Trophoblast cell (in vitro differentiated cells and primary cell): ENCODE measurements at regions not wholly inside any gene's neighbourhood (a gene's known extent, or its start where the extent isn't known, plus 50 kb on each side); places are given as distances from the start of the nearest gene placed in this dataset.

Source experiments
- DNase-seq, 2 donors: peaks; one replicate each; pipeline ENCODE4 v3.0.0-alpha.2; 2016
- H2AFZ ChIP-seq: 2 replicates; pipeline ENCODE4 v1.6.1; 2013; ENCODE audit warnings: low read length, moderate library complexity, mild to moderate bottlenecking; ENCODE audit not compliant: insufficient read depth, poor library complexity
- H2AK5ac ChIP-seq: 2 replicates; pipeline ENCODE4 v1.6.1; 2013; ENCODE audit warnings: mild to moderate bottlenecking, low read length
- H2BK120ac ChIP-seq: 2 replicates; pipeline ENCODE4 v1.6.1; 2013; ENCODE audit warnings: low read length, mild to moderate bottlenecking, moderate library complexity; ENCODE audit not compliant: insufficient read depth, poor library complexity
- H2BK12ac ChIP-seq: 2 replicates; pipeline ENCODE4 v1.6.1; 2013; ENCODE audit warnings: mild to moderate bottlenecking, low read length, moderate library complexity
- H2BK5ac ChIP-seq: 2 replicates; pipeline ENCODE4 v1.6.1; 2013; ENCODE audit warnings: low read length, low read depth, moderate library complexity, mild to moderate bottlenecking; ENCODE audit not compliant: poor library complexity
- H3K14ac ChIP-seq: 2 replicates; pipeline ENCODE4 v1.6.1; 2013; ENCODE audit warnings: mild to moderate bottlenecking, low read length
- H3K18ac ChIP-seq: 2 replicates; pipeline ENCODE4 v1.6.1; 2013; ENCODE audit warnings: mild to moderate bottlenecking, low read length
- H3K23ac ChIP-seq: 2 replicates; pipeline ENCODE4 v1.6.1; 2013; ENCODE audit warnings: low read length
- H3K27ac ChIP-seq: 2 replicates; pipeline ENCODE4 v1.5.1; 2013; ENCODE audit warnings: low read depth, mild to moderate bottlenecking, inconsistent platforms, low read length, moderate library complexity
- H3K27me3 ChIP-seq: 2 replicates; pipeline ENCODE4 v1.6.1; 2013; ENCODE audit warnings: inconsistent platforms, mild to moderate bottlenecking, low read length, moderate library complexity; ENCODE audit not compliant: insufficient read depth
- H3K36me3 ChIP-seq, 2 experiments: 1 replicate in 1 of 2; 2 replicates in 1 of 2; pipeline ENCODE4 v1.6.1; 2013; ENCODE audit warnings: low read length in 2 of 2, mild to moderate bottlenecking in 2 of 2, moderate library complexity in 1 of 2; ENCODE audit not compliant: insufficient read depth in 2 of 2, control insufficient read depth in 1 of 2
- H3K4ac ChIP-seq: 2 replicates; pipeline ENCODE4 v1.6.1; 2013; ENCODE audit warnings: low read depth, mild to moderate bottlenecking, low read length, moderate library complexity
- H3K4me1 ChIP-seq, 2 experiments: 1 replicate in 1 of 2; 2 replicates in 1 of 2; pipeline ENCODE4 v1.6.1; 2013; ENCODE audit warnings: low read length in 2 of 2, mild to moderate bottlenecking in 2 of 2, moderate library complexity in 1 of 2; ENCODE audit not compliant: insufficient read depth in 2 of 2, control insufficient read depth in 1 of 2
- H3K4me2 ChIP-seq: 2 replicates; pipeline ENCODE4 v1.6.1; 2013; ENCODE audit warnings: inconsistent platforms, mild to moderate bottlenecking, low read length, moderate library complexity
- H3K4me3 ChIP-seq: 2 replicates; pipeline ENCODE4 v1.5.1; 2013; ENCODE audit warnings: mild to moderate bottlenecking, low read depth, low read length, inconsistent platforms
- H3K79me1 ChIP-seq: one replicate; pipeline ENCODE4 v1.6.1; 2013; ENCODE audit warnings: low read length
- H3K79me2 ChIP-seq: 2 replicates; pipeline ENCODE4 v1.6.1; 2013; ENCODE audit warnings: low read length, mild to moderate bottlenecking; ENCODE audit not compliant: control insufficient read depth, insufficient read depth, poor library complexity
- H3K9ac ChIP-seq: 2 replicates; pipeline ENCODE4 v1.6.1; 2013; ENCODE audit warnings: mild to moderate bottlenecking, low read length
- H3K9me3 ChIP-seq: 2 replicates; pipeline ENCODE4 v1.6.1; 2013; ENCODE audit warnings: low read depth, mild to moderate bottlenecking, control low read depth, inconsistent platforms, low read length; ENCODE audit not compliant: insufficient read depth
- H4K12ac ChIP-seq: 2 replicates; pipeline ENCODE4 v1.6.1; 2013; ENCODE audit warnings: low read depth, mild to moderate bottlenecking, low read length, moderate library complexity
- H4K8ac ChIP-seq: 2 replicates; pipeline ENCODE4 v1.6.1; 2013; ENCODE audit warnings: low read depth, mild to moderate bottlenecking, low read length, moderate library complexity
- H4K91ac ChIP-seq: one replicate; pipeline ENCODE4 v1.6.1; 2013; ENCODE audit warnings: low read depth, mild to moderate bottlenecking, low read length, moderate library complexity
- WGBS: extraction: QIAGEN DNeasy Blood & Tissue Kit; methylation state at CpG from one replicate; pipeline ENCODE4 v1.1.7; 2013; ENCODE audit warnings: missing lambda C conversion rate; ENCODE audit not compliant: insufficient read length, insufficient coverage; ENCODE audit errors: extremely low coverage; 5-methylcytosine and 5-hydroxymethylcytosine counted together

DNA sequence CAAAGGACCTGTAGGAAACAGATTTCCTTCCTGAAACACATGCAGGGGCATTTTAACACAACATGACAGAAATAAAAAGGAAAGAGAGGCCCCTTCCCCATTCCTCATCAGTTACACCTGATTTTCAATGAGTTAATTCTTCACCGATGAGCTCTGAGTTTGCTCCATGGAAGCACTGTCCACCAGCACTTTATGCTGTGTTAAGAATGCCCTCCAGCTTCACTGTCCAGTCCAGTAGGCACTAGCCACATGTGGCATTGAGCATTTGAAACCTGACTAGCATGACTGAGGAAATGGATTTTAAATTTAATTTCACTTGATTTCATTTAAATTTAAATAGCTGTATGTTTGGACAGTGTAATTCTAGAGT lies 217.2 kb upstream of the SLC10A2 start:
- peak overlapping the region; percentile 54 for H3K27ac ChIP-seq
- no peak overlapping the region for H4K8ac ChIP-seq
- H3K4me2 ChIP-seq: no peak overlapping the region
- H3K9ac ChIP-seq: no peak overlapping the region
- no CpG with 5 or more reads among the region's 1 CpG for WGBS
- H2BK5ac ChIP-seq: peak overlapping the region; percentile 18
- H2BK12ac ChIP-seq: peak overlapping the region; percentile 22
- H3K9me3 ChIP-seq: peaks cover 2% of the 10 kb centered on the region
- H3K23ac ChIP-seq: no peak overlapping the region
- no peak overlapping the region for H2AFZ ChIP-seq
- peaks cover 4 to 8% of the 10 kb centered on the region in 2 experiments for H3K4me1 ChIP-seq
- H3K79me2 ChIP-seq: no peaks in the 10 kb centered on the region
- no peak overlapping the region for H2AK5ac ChIP-seq
- no peak overlapping the region for H4K12ac ChIP-seq
- peak in 1 of 2 donors; percentile 5 for DNase-seq
- H3K18ac ChIP-seq: no peak overlapping the region
- H2BK120ac ChIP-seq: peak overlapping the region; percentile 49
- no peaks in the 10 kb centered on the region for H3K36me3 ChIP-seq
- H3K4ac ChIP-seq: no peak overlapping the region
- H4K91ac ChIP-seq: no peak overlapping the region
- H3K4me3 ChIP-seq: no peak overlapping the region
- H3K27me3 ChIP-seq: no peaks in the 10 kb centered on the region
- H3K14ac ChIP-seq: peak overlapping the region; percentile 26
- no peaks in the 10 kb centered on the region for H3K79me1 ChIP-seq

DNA sequence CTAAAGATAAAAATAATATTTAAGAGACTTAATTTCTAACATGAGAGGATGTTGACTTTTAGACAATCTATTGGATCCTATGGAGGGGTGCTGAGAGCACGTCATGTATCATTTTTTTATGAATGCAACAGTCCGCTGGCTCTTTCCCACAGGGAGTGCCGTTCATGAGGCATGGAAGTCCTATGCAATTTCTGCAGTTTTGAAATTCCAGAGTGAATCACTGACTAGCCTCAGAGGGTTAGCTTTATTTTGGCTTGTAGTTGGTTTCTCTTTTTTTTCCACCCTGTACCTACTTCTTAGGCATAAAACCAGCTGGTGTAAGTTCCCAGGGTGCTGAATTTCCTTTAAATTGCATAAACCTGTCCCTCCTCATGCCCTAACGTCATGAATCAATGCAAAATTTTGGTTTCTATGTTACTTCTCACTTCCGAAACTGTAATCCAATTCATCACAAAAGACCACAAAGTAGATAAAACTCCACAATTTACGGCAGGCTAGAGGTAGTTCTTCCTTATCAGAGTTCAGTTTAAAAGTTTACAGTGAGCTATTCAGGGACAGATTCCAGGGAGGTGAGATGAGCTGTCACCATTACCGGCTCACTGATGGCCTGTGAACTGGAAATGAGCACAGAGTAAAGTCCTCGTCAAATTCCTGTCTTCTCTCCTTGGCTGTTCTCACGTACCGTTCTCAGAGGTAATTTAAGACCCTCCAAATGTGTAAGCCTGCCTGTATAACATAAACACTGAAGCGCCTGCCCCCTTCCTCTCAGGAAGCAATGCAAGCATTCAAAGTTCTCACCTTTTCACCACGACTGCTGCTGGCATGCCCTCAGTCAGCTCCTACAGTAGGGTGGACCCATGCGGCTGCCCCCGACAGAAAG lies 216.6 kb upstream of the SLC10A2 start:
- Histone ChIP-seq H3K36me3 (no peaks in the 10 kb centered on the region), H4K12ac (no peak overlapping the region), H3K4ac (no peak overlapping the region), H2AK5ac (no peak overlapping the region), H3K14ac (peak overlapping the region; percentile 26), H3K79me1 (no peaks in the 10 kb centered on the region), H3K18ac (peak overlapping the region; percentile 14), H2AFZ (no peak overlapping the region), H3K9me3 (peaks cover 2% of the 10 kb centered on the region), H3K27me3 (no peaks in the 10 kb centered on the region), H3K4me3 (no peak overlapping the region), H3K4me1 (peaks cover 4 to 8% of the 10 kb centered on the region in 2 experiments), H3K79me2 (no peaks in the 10 kb centered on the region), H3K9ac (no peak overlapping the region), H2BK5ac (peak overlapping the region; percentile 18), H4K91ac (no peak overlapping the region), H4K8ac (no peak overlapping the region), H2BK12ac (peak overlapping the region; percentile 22), H3K27ac (peak overlapping the region; percentile 54), H3K23ac (no peak overlapping the region), H3K4me2 (peak overlapping the region; percentile 30), H2BK120ac (peak overlapping the region; percentile 49)
- WGBS: no CpG with 5 or more reads among the region's 14 CpGs
- peak; percentile 67 to 94 for DNase-seq

DNA sequence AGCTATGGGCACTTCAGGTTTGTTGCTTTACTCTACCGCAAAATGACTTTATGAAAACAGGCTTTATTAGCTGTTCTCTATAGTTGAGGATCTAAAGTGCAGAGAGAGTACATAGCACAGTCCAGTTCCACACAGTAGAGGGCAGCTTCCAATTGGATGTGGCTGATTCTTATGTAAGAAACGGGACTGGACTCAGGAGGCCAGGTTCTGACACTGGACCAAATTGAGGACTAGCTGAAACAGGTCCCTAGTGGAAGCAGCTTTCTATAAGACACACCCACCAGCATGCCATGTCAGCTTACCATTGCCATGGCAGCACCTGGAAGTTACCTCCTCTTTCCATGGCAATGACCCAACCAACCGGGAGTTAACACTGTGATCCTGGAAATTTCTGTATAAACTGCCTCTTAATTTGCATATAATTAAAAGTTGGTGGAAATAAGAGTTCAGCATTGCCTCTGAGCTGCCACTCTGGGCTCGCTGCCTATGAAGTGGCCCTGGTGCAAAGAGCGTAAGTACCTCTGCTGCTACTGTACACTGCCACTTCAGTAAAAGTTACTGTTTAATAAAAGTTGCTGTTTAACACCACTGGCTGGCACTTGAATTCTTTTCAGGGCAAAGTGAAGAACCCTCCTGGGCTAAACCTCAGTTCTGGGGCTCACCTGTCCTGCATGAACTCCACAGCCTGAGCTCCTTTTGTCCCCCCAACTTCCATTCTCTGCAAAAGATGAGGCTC lies 211.9 kb upstream of the SLC10A2 start:
- peaks cover 2% of the 10 kb centered on the region for H3K9me3 ChIP-seq
- no peak overlapping the region for H3K9ac ChIP-seq
- H3K18ac ChIP-seq: no peak overlapping the region
- no peak overlapping the region for H2BK120ac ChIP-seq
- no peak overlapping the region for H3K4me3 ChIP-seq
- H3K4me1 ChIP-seq: peaks cover 5 to 10% of the 10 kb centered on the region in 2 experiments
- H2AK5ac ChIP-seq: no peak overlapping the region
- no peak overlapping the region for H2BK5ac ChIP-seq
- no peak overlapping the region for H3K27ac ChIP-seq
- no peak overlapping the region for H2BK12ac ChIP-seq
- no peak overlapping the region for H3K4me2 ChIP-seq
- no peaks in the 10 kb centered on the region for H3K79me2 ChIP-seq
- no peak overlapping the region for H4K8ac ChIP-seq
- H4K91ac ChIP-seq: no peak overlapping the region
- H3K4ac ChIP-seq: no peak overlapping the region
- no peak overlapping the region for H3K14ac ChIP-seq
- no CpG with 5 or more reads among the region's 5 CpGs for WGBS
- no peaks in the 10 kb centered on the region for H3K36me3 ChIP-seq
- H3K23ac ChIP-seq: no peak overlapping the region
- no peak for DNase-seq
- H3K79me1 ChIP-seq: no peaks in the 10 kb centered on the region
- H4K12ac ChIP-seq: no peak overlapping the region
- no peaks in the 10 kb centered on the region for H3K27me3 ChIP-seq
- no peak overlapping the region for H2AFZ ChIP-seq

DNA sequence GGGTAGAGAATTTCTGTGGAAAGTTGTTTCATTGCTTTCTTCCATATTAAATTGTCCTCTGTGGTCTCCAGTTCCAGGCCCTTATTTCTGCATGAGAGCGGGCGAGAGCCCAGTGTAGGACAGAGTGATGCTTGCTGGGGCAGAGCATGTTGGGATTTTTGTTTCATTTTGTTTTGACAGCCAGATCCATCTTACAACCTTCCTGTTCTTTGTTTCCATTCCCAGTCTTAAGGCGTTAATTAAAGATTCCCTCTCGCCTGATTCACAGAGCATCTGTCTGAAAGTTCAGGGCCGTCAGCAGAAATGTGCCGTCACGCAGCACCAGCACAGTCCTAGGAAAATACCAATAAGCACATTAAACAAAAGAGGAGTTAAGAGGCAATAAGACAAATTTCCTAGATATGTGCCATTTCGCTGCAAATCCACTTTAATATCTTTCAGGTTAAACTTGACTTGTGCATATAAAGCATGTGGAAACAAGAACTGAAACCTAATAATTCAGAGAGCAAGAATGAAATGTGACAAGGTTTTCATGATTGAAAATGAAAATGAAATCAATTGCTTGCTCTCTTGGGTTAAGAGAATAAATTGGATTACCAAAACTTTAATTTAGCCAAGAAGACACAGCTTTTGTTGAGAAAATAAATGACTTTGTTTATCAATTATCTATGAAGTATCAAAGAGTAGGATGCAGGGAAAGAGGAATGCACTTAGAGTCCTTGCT lies 210.7 kb upstream of the SLC10A2 start:
- Histone ChIP-seq H3K27me3 (no peaks in the 10 kb centered on the region), H3K4me3 (no peak overlapping the region), H3K23ac (no peak overlapping the region), H3K18ac (no peak overlapping the region), H3K79me2 (no peaks in the 10 kb centered on the region), H3K4me1 (peaks cover 2 to 5% of the 10 kb centered on the region in 2 experiments), H2AFZ (no peak overlapping the region), H4K12ac (no peak overlapping the region), H3K14ac (no peak overlapping the region), H3K9ac (no peak overlapping the region), H3K4ac (no peak overlapping the region), H2BK12ac (no peak overlapping the region), H4K8ac (no peak overlapping the region), H3K4me2 (no peak overlapping the region), H4K91ac (peak overlapping the region; percentile 18), H2AK5ac (no peak overlapping the region), H3K27ac (no peak overlapping the region), H3K9me3 (peaks cover 2% of the 10 kb centered on the region), H3K79me1 (no peaks in the 10 kb centered on the region), H2BK5ac (no peak overlapping the region), H2BK120ac (peak overlapping the region; percentile 48), H3K36me3 (no peaks in the 10 kb centered on the region)
- WGBS: no CpG with 5 or more reads among the region's 8 CpGs
- DNase-seq: no peak
